ENCODE measurements at regions not wholly inside any gene's neighbourhood (a gene's known extent, or its start where the extent isn't known, plus 50 kb on each side); places are given as distances from the start of the nearest gene placed in this dataset.

- TF ChIP-seq CTCF (conservative IDR thresholded peaks at IDR 0.05; ENCODE audit: control insufficient read depth, insufficient read depth, low read depth, low read length) = peak; percentile 20
- peak overlapping the region; percentile 2 for H3K4me3 ChIP-seq (ENCODE audit: control insufficient read depth, low read depth, low read length)
- DNase-seq (ENCODE audit: low read depth) = peak; percentile 98
Observed at GRCh38 chr20:61185841-61186601, 66.0 kb upstream of the CDH4 start.

- TF ChIP-seq CTCF (conservative IDR thresholded peaks at IDR 0.05; ENCODE audit: control insufficient read depth, insufficient read depth, low read depth, low read length) = no peak
- no peak overlapping the region for H3K4me3 ChIP-seq (ENCODE audit: control insufficient read depth, low read depth, low read length)
- DNase-seq (ENCODE audit: low read depth) = peak; percentile 35
Observed at GRCh38 chr20:61186771-61187472, 65.1 kb upstream of the CDH4 start.

- no peak for DNase-seq (ENCODE audit: low read depth)
- H3K4me3 ChIP-seq (ENCODE audit: control insufficient read depth, low read depth, low read length) = no peak overlapping the region
- no peak for TF ChIP-seq CTCF (conservative IDR thresholded peaks at IDR 0.05; ENCODE audit: control insufficient read depth, insufficient read depth, low read depth, low read length)
Observed at GRCh38 chr20:61189534-61189933, 62.5 kb upstream of the CDH4 start.

- H3K4me3 ChIP-seq (ENCODE audit: control insufficient read depth, low read depth, low read length) = no peak overlapping the region
- no peak for TF ChIP-seq CTCF (conservative IDR thresholded peaks at IDR 0.05; ENCODE audit: control insufficient read depth, insufficient read depth, low read depth, low read length)
- DNase-seq (ENCODE audit: low read depth) = no peak
Observed at GRCh38 chr20:61191096-61191495, 61.0 kb upstream of the CDH4 start.

- H3K4me3 ChIP-seq (ENCODE audit: control insufficient read depth, low read depth, low read length) = no peak overlapping the region
- no peak for TF ChIP-seq CTCF (conservative IDR thresholded peaks at IDR 0.05; ENCODE audit: control insufficient read depth, insufficient read depth, low read depth, low read length)
- no peak for DNase-seq (ENCODE audit: low read depth)
Observed at GRCh38 chr20:61192337-61192950, 59.6 kb upstream of the CDH4 start.

GRCh38 chr20:61193164-61193563 is 58.9 kb upstream of the CDH4 start:
- no peak overlapping the region for H3K4me3 ChIP-seq (ENCODE audit: control insufficient read depth, low read depth, low read length)
- no peak for TF ChIP-seq CTCF (conservative IDR thresholded peaks at IDR 0.05; ENCODE audit: control insufficient read depth, insufficient read depth, low read depth, low read length)

More at GRCh38 chr20:61193164-61193563, 58.9 kb upstream of the CDH4 start:
- no peak for DNase-seq (ENCODE audit: low read depth)

Data from fibroblast of mammary gland (primary cell).